Gastrocnemius medialis (tissue), 4 donors: ENCODE measurements at regions not wholly inside any gene's neighbourhood (a gene's known extent, or its start where the extent isn't known, plus 50 kb on each side); places are given as distances from the start of the nearest gene placed in this dataset.

Source experiments
- ATAC-seq, 2 donors: fragments of 150-250 bp; one replicate each; pipeline ENCODE4 v1.9.1; 2016
- DNase-seq, 2 donors: peaks; one replicate each; pipeline ENCODE4 v3.0.0-alpha.2; 2019
- H3K27ac ChIP-seq, 4 donors: fragments of 200-600 bp; sonication (generic); 1 replicate in 1 of 4; 2 replicates in 3 of 4; pipeline ENCODE4 v1.5.1; 2016 to 2018; ENCODE audit warnings: mild to moderate bottlenecking in 2 of 4, moderate library complexity in 1 of 4
- H3K27me3 ChIP-seq, 3 donors: fragments of 200-600 bp; sonication (generic) in 2 of 3; 1 replicate in 1 of 3; 2 replicates in 2 of 3; pipeline versions ENCODE4 v1.5.1 to v1.6.0; 2016 to 2019; ENCODE audit warnings: mild to moderate bottlenecking in 1 of 3, moderate library complexity in 1 of 3
- H3K36me3 ChIP-seq, 2 donors: fragments of 200-600 bp; sonication (generic) in 1 of 2; one replicate each; pipeline ENCODE4 v1.5.1; 2017 to 2018
- H3K4me1 ChIP-seq, 2 donors: fragments of 200-600 bp; sonication (generic) in 1 of 2; one replicate each; pipeline ENCODE4 v1.5.1; 2016 to 2017; ENCODE audit warnings: mild to moderate bottlenecking in 2 of 2
- H3K4me3 ChIP-seq, 4 donors: fragments of 200-600 bp; sonication (generic) in 3 of 4; 1 replicate in 1 of 4; 2 replicates in 3 of 4; pipeline ENCODE4 v1.5.1; 2016 to 2019; ENCODE audit warnings: mild to moderate bottlenecking in 2 of 4
- H3K9me3 ChIP-seq, 3 donors: fragments of 200-600 bp; sonication (generic) in 2 of 3; 1 replicate in 1 of 3; 2 replicates in 2 of 3; pipeline ENCODE4 v1.5.1; 2016 to 2019
- CTCF ChIP-seq, 5 experiments: fragments of 450-650 bp in 3 of 5; fragments of 200-600 bp in 2 of 5; sonication (generic) in 2 of 5; IDR thresholded peaks in 4 of 5; conservative IDR thresholded peaks in 1 of 5; 1 replicate in 4 of 5; 2 replicates in 1 of 5; pipeline ENCODE4 v1.5.1; 2016 to 2019; ENCODE audit warnings: antibody characterized with exemption in 5 of 5, mild to moderate bottlenecking in 3 of 5, moderate library complexity in 3 of 5
- POLR2A ChIP-seq, 2 donors: fragments of 450-650 bp; IDR thresholded peaks; one replicate each; pipeline ENCODE4 v1.6.1; 2017; ENCODE audit warnings: antibody characterized with exemption in 2 of 2, mild to moderate bottlenecking in 2 of 2, moderate library complexity in 2 of 2
- in situ Hi-C, 4 donors: fragments of 200-750 bp; cut with MboI; loops; one replicate each; pipeline versions ENCODE4 v1.15.0 to v1.8.0; 2017; ENCODE audit warnings: low sequenced_read_pairs in 4 of 4
- intact Hi-C: fragments of 100-400 bp; cut with DNase I; formaldehyde crosslinking; loops from one replicate; pipeline ENCODE4 v1.15.1; 2023; ENCODE audit warnings: low total_unique reads

GRCh38 chr16:73185737-73186136 is 137.8 kb upstream of the ZFHX3 start:
- TF ChIP-seq CTCF (IDR thresholded peaks at IDR 0.05 in 4 of 5, conservative IDR thresholded peaks at IDR 0.05 in 1 of 5) (no peak), POLR2A (IDR thresholded peaks at IDR 0.05) (no peak)
- H3K36me3 ChIP-seq: no peaks in the 10 kb centered on the region
- intact Hi-C loops (no loop called here), in situ Hi-C loops (loop anchor here in 3 of 4 donors (10.0 to 25.0 kb wide), 3 partner anchors 98 to 523 kb away; no protein-coding TSS in a partner anchor)
- H3K9me3 ChIP-seq: no peaks in the 10 kb centered on the region
- no peaks in the 10 kb centered on the region for H3K27me3 ChIP-seq
- DNase-seq (no peak), ATAC-seq (no peak)
- H3K4me1 ChIP-seq: no peaks in the 10 kb centered on the region
- no peak overlapping the region for H3K4me3 ChIP-seq
- H3K27ac ChIP-seq: no peak overlapping the region

- no peaks in the 10 kb centered on the region for H3K36me3 ChIP-seq
- TF ChIP-seq CTCF (IDR thresholded peaks at IDR 0.05 in 4 of 5, conservative IDR thresholded peaks at IDR 0.05 in 1 of 5) (no peak), POLR2A (IDR thresholded peaks at IDR 0.05) (no peak)
- H3K27ac ChIP-seq: peak overlapping the region in 2 of 4 donors; percentile 11 to 14
- no peak overlapping the region for H3K4me3 ChIP-seq
- H3K9me3 ChIP-seq: no peaks in the 10 kb centered on the region
- intact Hi-C loops: no loop called here
- no peaks in the 10 kb centered on the region for H3K27me3 ChIP-seq
- no peak for DNase-seq
- ATAC-seq: no peak
- in situ Hi-C loops: loop anchor here in 3 of 4 donors (10.0 to 25.0 kb wide), 3 partner anchors 96 to 521 kb away; no protein-coding TSS in a partner anchor
- H3K4me1 ChIP-seq: no peaks in the 10 kb centered on the region
These were observed 135.7 kb upstream of the ZFHX3 start for GRCh38 chr16:73183611-73184092.

- no peaks in the 10 kb centered on the region for H3K4me1 ChIP-seq
- no peak overlapping the region for H3K4me3 ChIP-seq
- H3K36me3 ChIP-seq: no peaks in the 10 kb centered on the region
- intact Hi-C loops (no loop called here), in situ Hi-C loops (loop anchor here in 3 of 4 donors (10.0 to 25.0 kb wide), 3 partner anchors 93 to 518 kb away; no protein-coding TSS in a partner anchor)
- DNase-seq (no peak), ATAC-seq (no peak)
- TF ChIP-seq CTCF (IDR thresholded peaks at IDR 0.05 in 4 of 5, conservative IDR thresholded peaks at IDR 0.05 in 1 of 5) (no peak), POLR2A (IDR thresholded peaks at IDR 0.05) (no peak)
- no peaks in the 10 kb centered on the region for H3K27me3 ChIP-seq
- no peaks in the 10 kb centered on the region for H3K9me3 ChIP-seq
- peak overlapping the region in 3 of 4 donors; percentile 0 to 25 (median 12) for H3K27ac ChIP-seq
These were observed 131.9 kb upstream of the ZFHX3 start for GRCh38 chr16:73179705-73180331.

GRCh38 chr16:73177729-73178295 is 129.9 kb upstream of the ZFHX3 start:
- TF ChIP-seq POLR2A (IDR thresholded peaks at IDR 0.05) (no peak), CTCF (IDR thresholded peaks at IDR 0.05 in 4 of 5, conservative IDR thresholded peaks at IDR 0.05 in 1 of 5) (no peak)
- Histone ChIP-seq H3K27me3 (no peaks in the 10 kb centered on the region), H3K36me3 (no peaks in the 10 kb centered on the region), H3K4me3 (no peak overlapping the region), H3K9me3 (no peaks in the 10 kb centered on the region), H3K27ac (no peak overlapping the region), H3K4me1 (peaks cover 4 to 5% of the 10 kb centered on the region in 2 donors)
- intact Hi-C loops: no loop called here
- ATAC-seq (no peak), DNase-seq (no peak)
- in situ Hi-C loops: loop anchor here in 2 of 4 donors (25.0 kb wide), 2 partner anchors 91 to 516 kb away; no protein-coding TSS in a partner anchor
